GM13977 (cell line): ENCODE measurements at regions not wholly inside any gene's neighbourhood (a gene's known extent, or its start where the extent isn't known, plus 50 kb on each side); places are given as distances from the start of the nearest gene placed in this dataset.

Experiments used
- DNase-seq: peaks from one replicate; pipeline ENCODE4 v3.0.0; 2012; ENCODE audit warnings: low spot score
- in situ Hi-C: fragments of 300-500 bp; cut with MboI; formaldehyde crosslinking; loops from one replicate; pipeline ENCODE4 v1.12.0; 2022; ENCODE audit warnings: low sequenced_read_pairs, low pct_unique_long_range_greater_than_20kb, mixed read lengths, inconsistent platforms; ENCODE audit not compliant: unreplicated experiment
- TF ChIP-seq, protein P1 (sequence below): IDR thresholded peaks from 2 replicates; pipeline ENCODE4 v1.5.1; 2012; ENCODE audit warnings: mild to moderate bottlenecking, control low read depth; ENCODE audit not compliant: insufficient read depth; ENCODE audit errors: extremely low read depth, missing control alignments

DNA sequence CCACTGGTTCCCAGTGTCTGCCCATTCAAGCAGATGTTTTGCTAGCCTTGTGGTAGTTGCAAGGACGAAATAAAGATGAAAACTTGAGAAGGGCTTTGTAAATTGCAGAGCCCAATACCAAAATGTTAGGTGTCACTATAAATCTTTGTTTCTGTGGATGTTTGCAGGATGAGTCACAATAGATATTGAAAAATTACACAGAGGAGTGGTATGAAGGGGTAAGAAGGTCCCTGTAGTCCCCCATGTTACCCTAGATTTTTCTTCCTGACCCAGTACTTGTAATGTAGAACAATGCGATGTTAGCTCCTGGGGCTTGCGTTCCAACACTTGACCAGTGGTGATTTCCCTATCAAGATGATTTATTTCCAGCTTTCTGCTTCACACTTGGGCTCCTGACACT, 102.6 kb upstream of the LYZL1 start:
- in situ Hi-C loops: no loop called here
- no peak for DNase-seq
- TF ChIP-seq, protein P1, sequence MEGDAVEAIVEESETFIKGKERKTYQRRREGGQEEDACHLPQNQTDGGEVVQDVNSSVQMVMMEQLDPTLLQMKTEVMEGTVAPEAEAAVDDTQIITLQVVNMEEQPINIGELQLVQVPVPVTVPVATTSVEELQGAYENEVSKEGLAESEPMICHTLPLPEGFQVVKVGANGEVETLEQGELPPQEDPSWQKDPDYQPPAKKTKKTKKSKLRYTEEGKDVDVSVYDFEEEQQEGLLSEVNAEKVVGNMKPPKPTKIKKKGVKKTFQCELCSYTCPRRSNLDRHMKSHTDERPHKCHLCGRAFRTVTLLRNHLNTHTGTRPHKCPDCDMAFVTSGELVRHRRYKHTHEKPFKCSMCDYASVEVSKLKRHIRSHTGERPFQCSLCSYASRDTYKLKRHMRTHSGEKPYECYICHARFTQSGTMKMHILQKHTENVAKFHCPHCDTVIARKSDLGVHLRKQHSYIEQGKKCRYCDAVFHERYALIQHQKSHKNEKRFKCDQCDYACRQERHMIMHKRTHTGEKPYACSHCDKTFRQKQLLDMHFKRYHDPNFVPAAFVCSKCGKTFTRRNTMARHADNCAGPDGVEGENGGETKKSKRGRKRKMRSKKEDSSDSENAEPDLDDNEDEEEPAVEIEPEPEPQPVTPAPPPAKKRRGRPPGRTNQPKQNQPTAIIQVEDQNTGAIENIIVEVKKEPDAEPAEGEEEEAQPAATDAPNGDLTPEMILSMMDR: no peak

DNA sequence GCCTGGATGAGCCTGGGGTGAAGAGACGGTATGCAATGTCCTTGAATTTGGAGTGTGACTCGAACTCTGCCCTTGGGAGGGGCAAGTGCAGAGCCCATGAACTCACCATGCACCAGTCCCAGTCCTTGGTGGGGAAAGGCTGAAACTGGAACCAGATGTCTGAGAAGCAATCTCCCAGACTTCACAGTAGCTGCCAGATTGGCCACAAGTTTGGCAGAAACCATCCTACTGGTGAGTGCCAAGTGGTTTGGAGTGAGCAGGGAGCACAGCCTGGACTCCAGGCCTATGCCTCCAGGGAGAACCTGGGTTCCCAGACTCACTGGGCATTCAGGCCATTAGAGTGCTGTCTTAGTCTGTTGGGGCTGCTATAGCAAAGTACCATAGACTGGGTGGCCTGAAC, 99.6 kb upstream of the LYZL1 start:
- DNase-seq: no peak
- TF ChIP-seq, protein P1: no peak
- in situ Hi-C loops: no loop called here

GRCh38 chr10:29191674-29192073, 97.2 kb upstream of the LYZL1 start:
- in situ Hi-C loops: no loop called here
- no peak for DNase-seq
- TF ChIP-seq, protein P1: no peak

DNA sequence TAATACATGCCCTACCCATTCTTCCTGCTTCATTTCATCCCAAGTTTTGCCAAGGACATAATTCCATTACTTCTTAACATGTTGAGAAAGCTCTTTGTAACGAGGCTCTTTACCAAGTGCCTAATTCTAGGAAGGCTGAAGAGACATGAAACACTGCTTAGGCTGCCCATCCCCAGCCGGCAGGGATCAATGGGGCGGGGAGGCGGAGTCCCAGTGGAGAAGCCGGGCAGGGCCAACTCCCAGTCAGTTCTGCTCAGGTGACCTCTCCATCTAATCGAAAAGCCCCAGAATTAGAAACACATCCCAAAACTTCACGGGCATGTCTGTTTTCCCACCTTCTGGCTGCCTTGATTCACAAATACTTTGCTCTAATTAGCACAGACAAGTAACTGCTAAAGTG, 89.5 kb upstream of the LYZL1 start:
- no peak for DNase-seq
- in situ Hi-C loops: no loop called here
- TF ChIP-seq, protein P1: no peak

DNA sequence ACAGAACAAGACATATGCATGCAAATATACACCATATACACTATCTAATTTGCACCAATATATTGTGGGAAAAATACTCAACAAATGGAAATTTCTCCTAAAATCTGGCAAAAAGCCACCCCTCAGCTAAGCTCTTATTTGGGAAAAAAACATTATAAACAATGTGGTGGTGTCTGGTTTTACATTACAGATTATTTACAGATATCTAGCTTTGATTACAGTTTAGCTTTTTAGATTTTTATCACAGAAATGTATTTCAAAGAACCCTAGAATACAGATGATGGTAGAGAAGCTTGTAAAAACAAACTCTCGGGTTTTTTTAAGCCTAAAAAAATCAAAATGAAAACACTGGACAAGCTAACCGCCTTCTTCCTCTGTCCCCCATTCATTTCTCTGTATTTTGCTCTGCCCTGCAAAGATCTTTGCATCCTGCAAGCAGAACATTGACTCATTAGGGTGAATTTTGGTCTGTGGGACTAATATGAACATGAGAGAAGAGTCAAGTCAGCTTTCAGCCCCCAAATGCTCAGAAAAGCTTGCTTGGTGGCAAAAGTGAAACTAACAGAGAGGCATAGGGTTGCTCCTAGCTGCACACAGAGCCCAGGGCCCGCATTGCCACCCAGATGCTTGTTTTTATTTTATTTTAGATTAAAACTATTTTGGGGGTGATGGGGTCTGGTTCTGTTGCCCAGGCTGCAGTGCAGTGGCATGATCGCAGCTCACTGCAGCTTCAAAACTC, 88.8 kb upstream of the LYZL1 start:
- TF ChIP-seq, protein P1: no peak
- in situ Hi-C loops: no loop called here

DNA sequence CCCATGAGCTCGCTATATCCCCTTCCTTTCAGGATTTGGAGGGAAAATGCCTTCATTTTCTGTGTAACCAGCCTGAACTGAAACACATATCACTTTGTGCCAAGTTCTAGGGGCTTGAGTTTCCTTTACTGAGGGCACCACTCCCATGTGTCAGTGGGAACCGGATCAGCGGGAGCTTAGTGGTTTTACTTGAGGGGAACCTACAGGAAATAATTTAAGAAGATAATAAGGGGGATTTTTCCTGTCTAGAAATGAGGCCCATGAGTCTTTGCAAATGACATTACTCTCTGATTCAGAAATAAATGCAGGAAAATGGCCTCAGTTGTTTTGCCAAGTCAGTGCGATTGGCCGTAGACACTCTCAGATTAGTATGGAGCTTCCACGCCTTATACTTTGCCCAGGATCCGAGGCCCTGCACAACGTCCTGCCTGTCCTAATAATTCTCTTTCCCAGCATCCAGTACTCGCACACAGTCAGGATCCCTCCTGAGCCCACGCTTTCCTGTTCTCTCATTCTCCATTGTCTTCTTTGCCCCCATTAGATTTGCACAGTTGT, 86.4 kb upstream of the LYZL1 start:
- DNase-seq: no peak
- in situ Hi-C loops: no loop called here
- TF ChIP-seq, protein P1: no peak

More for the DNA sequence above, 88.8 kb upstream of the LYZL1 start:
- no peak for DNase-seq

GRCh38 chr10:29203432-29203831, 85.4 kb upstream of the LYZL1 start:
- no peak for DNase-seq
- in situ Hi-C loops: no loop called here
- TF ChIP-seq, protein P1: no peak
